GM21717 (cell line): ENCODE measurements at regions not wholly inside any gene's neighbourhood (a gene's known extent, or its start where the extent isn't known, plus 50 kb on each side); places are given as distances from the start of the nearest gene placed in this dataset.
"Not testable (repeated sequence)": the region's sequence is repeated elsewhere in the genome, so short reads cannot be mapped to it uniquely, and the experiment has no call there.

Experiments
- ATAC-seq: cut with Tn5 transposase; IDR thresholded peaks from one replicate; pipeline ENCODE4 v1.9.1; 2021; ENCODE audit warnings: mild to moderate bottlenecking, moderate library complexity; ENCODE audit not compliant: unreplicated experiment

GRCh38 chr12:93079271-93079670, 150.2 kb upstream of the EEA1 start:
- ATAC-seq, result no peak

- ATAC-seq, result no peak
Observed at GRCh38 chr12:93079976-93080375, 150.9 kb upstream of the EEA1 start.

DNA sequence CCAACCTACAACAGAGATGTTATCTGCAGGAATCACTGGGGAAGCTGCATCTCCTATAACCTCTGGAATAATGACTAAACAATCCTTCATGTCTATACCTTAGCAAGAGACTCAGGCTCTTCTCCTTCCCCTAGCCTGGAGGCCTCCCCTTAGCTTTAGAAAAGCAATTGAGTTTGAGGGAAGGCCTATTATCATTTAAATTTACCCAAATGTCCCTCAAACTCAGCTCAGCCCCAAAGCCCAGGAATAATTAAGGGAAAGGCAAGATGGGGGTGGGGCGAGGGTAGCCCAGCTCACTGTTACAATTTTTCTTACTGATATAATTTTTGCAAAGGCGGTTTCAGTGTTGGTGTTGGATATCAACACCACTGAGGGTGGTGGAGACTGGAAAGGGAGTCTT, 151.4 kb upstream of the EEA1 start:
- no peak for ATAC-seq

DNA sequence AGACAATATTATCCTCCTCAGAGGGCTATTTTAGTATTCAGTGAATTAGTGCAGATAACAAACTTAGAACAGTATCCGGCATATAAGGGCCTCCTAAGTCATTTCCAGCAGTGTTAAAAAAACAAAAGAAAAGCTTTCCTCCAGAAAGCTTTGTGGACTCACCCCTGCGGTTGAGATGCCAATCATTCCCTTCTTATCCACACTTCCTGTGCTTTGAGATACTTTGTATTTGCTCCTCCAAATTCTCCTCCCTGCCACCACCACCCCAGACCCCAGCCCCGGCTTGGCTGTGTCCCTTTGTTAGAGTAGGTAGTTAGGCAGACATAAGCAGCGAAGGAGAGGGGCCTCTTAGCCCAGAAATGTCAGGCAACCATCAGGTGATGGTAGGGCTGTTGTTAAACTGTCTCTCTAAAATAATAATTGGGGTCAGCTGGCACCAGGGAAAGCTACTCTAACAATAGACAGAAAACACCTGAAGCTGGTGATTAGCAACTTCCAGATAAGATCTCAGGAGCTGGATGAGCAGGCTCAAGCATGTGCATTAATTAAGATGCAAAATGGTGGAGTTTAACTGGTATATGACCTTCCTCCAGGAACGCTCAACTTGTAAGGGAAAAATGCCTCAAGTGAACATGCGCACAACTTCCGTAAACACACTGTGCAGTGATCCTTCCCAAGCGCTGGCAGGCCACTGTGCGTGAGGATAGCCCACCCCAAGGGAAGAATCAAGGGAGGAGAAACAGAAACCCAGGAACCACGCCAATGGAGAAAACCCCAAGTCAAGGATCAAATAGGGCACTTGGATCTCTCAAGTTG, 152.1 kb upstream of the EEA1 start:
- ATAC-seq, result no peak

DNA sequence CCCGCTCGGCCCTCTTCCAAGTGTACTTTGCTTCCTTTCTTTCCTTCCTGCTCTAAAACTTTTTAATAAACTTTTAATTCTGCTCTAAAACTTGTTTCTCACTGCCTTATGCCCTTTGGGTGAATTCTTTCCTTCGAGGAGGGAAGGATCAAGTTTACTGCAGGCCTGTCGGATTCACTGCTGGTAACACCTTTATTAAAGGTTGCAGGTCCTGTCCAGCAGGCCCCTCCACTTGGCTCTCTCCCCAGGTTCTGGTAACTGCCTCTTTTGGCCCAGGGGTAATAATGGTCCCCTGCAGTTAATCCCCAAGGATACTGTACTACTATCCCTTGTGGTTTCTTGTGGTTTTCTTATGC, 152.7 kb upstream of the EEA1 start:
- ATAC-seq, result no peak

GRCh38 chr12:93085383-93086287, 156.5 kb upstream of the EEA1 start:
- no peak for ATAC-seq

DNA sequence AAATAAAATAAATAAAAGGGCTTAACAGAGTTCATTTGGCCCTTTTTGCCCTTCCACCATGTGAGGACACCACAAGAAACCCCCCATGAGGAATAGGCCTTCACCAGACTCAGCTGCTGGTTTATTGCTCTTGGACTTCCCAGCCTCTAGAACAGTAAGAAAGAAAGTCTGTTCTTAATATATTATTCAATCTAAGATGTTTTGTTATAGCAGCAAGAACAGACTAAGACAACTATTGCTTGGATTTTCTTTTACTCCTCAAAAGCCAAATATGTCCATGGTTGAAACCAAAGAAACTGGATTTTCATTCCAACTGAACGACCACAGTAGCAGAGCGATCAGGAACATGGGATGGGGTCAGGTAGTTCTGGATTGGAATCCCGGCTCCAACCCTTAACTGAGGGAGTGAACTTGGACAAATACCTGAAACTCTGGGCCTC, 157.2 kb upstream of the EEA1 start:
- ATAC-seq, result no peak

- ATAC-seq, result no peak
Observed at GRCh38 chr12:93087840-93088610, 158.9 kb upstream of the EEA1 start.

DNA sequence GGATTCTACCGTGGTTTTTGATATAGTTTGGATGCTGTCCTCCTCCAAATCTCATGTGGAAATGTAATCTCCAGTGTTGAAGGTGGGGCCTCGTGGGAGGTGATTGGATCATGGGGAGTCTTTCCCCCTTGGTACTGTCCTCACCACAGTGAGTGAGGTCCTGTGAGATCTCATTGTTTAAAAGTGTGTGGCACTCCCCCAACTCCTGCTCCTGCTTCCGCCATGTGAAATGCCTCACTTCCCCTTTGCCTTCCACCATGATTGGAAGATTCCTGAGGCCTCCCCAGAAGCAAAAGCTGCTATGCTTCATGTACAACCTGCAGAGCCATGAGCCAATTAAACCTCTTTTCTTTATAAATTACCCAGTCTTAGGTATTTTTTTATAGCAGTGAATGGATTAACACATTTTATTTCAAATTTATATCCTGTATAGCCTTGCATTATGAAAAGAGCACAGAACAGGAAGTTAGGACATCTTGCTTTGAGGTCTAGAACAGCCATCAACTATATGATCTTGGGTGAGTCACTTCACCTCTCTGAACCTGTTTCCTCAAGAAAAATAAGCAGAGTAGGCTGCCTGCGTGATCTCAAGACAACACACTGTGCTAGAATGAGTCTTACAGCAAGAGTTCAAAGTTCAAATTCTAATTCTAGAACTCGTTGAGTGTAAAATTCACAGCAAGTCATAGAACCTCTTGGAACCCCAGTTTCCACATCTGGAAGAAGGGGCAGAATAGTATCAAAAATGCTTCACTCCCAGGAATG, 160.9 kb upstream of the EEA1 start:
- ATAC-seq, result no peak

DNA sequence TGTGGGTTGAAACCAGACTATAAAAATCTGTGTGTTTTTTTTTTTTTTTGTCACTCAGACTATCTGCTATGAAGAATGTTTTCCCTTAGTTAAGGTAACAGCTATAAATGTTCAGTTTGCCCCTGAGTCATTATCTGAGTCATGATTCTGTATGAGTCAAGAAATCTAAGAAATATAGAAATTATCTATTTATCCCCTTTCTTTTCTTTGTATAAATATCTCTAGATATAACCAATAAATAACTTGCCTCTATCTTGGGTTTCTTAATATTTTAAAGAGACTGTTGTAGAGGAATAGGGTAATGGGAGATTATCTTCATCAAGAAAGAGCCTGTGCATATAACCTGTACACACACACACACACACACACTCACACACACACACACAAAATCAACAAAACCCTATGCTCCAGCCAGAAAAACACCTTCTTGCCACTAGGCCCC, 161.7 kb upstream of the EEA1 start:
- no peak for ATAC-seq

DNA sequence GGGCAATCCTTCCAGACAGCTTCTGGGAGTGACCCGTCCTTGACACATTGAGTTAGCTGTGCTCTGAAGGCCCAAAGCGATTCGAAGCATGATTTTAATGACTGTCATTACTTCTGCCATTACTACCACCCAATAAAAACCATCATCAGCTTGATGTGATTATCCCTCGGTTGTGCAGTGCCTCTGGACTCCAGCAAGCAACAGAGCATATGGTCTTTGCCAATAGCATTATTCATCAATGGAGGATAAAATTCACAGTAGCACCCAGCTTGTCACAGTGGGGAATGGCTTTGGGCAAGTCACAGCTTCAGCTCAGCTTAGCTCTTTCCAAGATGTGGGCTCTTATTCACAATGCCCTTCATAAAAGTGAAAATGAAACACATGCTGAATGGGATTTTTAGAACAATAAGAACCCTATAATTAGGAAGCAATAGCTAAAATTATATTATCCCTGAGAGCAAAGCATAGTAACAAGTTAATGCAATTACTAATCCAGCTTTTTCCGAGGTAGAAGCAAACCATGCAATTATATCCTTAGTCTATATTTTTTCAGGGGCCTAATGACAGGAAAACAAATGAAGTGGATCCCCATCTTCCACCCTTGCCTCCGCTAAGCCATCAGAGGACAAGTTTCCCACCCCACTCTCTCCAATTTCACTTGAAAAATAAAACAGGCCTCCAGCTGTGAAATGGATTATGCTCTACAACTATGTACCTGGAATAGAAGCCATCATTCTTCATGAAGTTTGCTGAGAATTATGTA, 163.0 kb upstream of the EEA1 start:
- no peak for ATAC-seq

DNA sequence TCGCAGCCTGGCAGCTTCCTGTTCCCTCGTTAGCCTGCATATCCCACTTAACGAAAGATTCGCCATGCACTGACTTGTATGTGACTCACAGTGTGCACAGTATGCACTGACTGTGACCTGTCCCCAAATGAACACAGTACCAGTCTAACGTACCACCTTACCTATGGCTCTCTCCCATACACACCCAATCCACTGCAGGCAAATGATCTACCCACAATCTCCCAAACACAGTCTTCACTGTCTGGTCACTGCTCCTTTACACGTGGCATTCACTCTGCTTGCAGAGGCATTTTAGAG, 163.5 kb upstream of the EEA1 start:
- ATAC-seq, result no peak

- no peak for ATAC-seq
Observed at GRCh38 chr12:93093243-93093642, 164.1 kb upstream of the EEA1 start.

- ATAC-seq, result not testable (repeated sequence)
Observed at GRCh38 chr12:93094222-93094621, 165.1 kb upstream of the EEA1 start.

GRCh38 chr12:93094988-93095737, 166.1 kb upstream of the EEA1 start:
- ATAC-seq, result peak; percentile 88

DNA sequence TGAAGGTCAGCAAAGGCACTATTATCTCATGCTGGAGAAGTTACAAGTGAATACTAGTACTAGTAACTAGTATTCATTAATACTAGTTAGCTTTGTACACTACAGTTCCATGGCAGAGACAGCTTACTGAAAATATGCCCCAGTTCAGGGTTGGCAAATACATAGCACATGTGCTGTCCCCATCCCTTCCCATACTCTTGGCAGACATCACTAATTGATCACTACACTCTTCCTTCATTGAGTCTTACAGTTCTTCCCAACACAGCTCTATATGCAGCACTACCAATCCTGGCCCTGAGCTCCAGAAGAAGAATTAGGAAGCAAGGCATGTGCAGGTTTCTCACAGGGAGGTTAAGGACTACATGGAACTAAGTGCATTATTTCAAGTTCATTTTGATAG, 168.3 kb upstream of the EEA1 start:
- no peak for ATAC-seq

DNA sequence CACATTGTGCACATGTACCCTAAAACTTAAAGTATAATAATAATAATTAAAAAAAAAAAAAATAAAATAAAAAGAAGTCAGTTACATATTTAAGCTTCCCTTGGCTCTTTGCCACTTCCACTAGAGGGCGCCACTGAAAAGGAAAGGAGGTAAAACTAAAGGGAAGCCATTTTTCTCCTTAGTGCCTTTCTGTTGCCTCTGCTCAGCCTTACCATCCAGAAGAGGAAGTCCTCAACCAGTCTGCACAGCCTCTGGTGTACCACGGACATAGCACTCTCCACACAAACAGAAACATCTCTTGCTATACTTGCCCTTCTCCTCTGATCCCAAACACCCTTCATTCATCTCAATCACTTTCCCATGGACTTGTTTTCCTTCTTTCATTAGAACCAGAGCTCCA, 169.0 kb upstream of the EEA1 start:
- no peak for ATAC-seq

- no peak for ATAC-seq
Observed at GRCh38 chr12:93099792-93100191, 170.7 kb upstream of the EEA1 start.

GRCh38 chr12:93100610-93101009, 171.5 kb upstream of the EEA1 start:
- ATAC-seq, result no peak
